ENCODE measurements at regions not wholly inside any gene's neighbourhood (a gene's known extent, or its start where the extent isn't known, plus 50 kb on each side); places are given as distances from the start of the nearest gene placed in this dataset.
"Not testable (repeated sequence)": the region's sequence is repeated elsewhere in the genome, so short reads cannot be mapped to it uniquely, and the experiment has no call there.

DNA sequence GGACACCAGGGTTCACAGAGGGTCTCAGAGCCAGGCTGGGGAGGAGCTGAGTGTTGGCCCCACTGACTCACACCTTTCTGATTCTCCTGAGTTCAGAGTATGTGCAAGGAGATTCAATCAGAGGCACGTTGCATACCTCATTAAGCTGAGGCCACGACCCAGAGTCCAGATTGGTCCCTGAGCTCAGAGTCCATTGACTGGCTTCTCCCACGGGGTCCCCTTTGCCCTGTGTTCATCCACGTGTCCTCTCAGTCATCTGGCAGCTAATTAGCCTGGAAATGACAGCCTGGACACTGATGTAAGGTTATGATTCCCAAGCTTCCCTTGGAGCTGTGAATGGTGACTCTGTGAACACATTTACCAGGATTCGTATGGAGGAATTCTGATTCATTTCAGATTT, 267.2 kb downstream of the SH3BP4 start:
- DNase-seq (ENCODE audit: low spot score) = no peak

DNA sequence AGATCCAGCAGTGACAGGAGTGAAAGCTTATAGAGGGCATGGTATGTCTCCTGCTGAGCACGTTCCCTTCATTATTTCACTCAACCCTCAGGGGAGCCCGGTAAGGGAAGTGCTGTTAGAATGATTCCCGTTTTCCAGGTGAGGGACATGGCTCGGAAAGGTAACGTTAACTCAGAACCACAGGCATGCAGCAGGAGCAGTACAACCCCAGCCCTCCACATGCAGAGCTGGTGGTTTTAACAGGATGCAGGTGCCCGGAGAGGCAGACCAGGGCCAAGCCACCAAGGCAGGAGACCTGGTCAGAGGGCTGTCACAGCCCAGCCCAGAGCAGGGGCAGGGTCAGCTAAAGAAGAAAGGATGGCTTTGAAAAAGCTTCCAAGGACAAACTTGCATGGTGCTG, 268.5 kb downstream of the SH3BP4 start:
- no peak for DNase-seq (ENCODE audit: low spot score)

DNA sequence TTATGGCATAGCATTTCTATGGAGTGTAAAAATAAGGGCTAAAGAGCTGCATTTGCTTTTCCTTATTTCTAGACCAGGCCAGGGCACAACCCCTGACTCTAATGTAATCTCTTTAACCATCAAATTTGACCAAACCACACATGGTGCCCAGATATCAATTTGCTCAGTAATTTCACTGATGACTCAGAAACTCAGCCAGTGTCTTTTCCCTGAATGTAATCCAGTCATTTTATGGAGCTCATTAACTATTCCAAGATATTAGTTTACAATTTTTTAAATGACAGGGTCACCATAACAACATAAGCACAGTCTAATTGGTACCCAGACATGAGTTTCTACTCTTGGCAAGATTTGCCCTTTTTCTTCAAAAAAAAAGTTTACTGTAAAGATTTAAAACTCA, 270.8 kb upstream of the AGAP1 start:
- DNase-seq (ENCODE audit: low spot score) = no peak

DNA sequence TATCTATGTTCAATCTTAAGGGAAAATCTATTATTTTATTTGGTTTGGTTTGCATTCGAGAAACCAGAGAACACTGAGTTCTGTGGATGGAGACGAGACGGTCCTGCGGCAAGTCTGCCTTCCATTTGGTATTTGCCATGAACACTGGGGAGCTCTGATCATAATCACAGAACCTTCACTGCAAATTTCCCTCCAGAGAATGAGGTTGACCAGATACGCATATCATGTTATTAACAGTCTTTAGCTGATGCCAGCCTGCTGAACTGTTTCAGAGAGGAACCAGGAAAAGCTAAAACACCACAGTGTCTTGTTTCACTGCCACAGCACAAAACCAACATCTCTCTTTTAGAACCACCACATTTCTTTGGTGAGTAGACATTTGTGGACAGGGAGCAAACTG, 269.4 kb upstream of the AGAP1 start:
- DNase-seq (ENCODE audit: low spot score) = no peak

DNA sequence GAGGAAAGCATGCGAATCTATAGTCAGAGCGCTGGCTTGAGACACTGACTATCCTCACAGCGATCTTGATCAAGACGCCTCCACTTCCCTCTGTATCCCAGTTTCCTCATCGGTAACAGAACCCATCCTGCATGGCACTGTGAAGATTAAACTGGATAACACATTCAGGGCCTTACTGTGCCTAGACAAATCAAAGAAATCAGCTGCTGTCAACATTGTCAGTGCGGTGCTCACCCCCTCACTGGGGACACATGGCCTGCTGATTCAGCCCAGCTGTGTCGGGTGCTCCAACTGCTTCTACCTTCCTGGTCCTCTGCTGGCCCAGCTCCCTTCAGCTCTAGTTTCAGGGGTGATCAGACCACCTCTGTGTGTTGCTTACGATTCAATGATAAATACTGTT, 268.6 kb upstream of the AGAP1 start:
- DNase-seq (ENCODE audit: low spot score) = no peak

DNA sequence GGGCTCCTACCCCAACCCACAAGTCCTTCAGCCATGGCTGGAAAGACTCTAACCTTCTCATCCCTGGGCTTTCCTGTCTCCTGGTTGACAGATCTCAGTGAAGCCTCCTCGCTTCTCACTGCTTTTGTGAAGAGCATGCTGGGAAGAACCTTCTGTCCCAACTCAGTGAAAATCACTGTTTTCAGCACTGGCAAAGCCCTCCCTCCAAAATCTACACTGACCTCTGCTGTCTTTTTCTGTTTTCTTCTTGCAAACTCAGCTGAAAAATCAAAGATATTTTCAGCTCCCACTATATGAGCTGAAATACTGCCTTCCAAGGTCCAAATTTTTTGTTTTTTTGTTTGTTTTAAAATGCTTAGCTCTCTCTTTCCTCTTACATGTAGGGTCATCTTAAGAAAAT, 266.3 kb upstream of the AGAP1 start:
- DNase-seq (ENCODE audit: low spot score) = peak; percentile 42

DNA sequence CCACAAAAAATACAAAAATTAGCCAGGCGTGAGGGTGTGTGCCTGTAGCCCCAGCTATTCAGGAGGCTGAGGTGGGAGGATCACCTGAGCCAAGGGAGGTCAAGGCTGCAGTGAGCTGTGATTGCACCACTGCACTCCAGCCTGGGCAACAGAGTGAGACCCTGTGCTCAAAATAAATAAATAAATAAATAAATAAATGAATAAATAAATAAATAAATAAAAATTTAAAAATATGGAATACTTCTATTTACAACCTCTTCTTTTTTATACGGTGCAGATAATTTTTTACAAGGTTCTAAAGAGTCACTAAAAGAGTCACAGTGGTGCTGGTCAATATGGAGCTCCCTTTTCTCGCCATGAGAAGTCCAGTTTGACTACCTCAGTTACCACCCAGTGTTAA, 265.4 kb upstream of the AGAP1 start:
- not testable (repeated sequence) for DNase-seq (ENCODE audit: low spot score)

DNA sequence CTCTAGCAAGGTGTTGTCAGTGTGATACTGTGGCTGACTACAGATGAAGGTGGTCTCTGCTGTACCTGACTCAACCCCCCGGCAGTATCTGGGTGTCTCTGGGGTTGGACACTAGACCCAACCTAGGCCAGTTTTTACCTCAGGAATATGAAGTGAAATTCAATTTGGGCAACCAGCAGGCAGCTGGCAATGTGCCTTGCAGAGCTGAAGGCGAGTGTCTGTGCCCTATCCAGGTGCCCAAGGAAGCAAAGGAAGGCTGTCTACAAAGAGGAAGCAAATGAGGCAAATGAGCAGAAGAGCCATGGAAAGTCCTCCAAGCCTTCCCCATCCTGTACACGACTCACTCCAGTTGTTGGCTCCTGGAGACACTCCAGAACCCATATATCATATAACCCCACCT, 264.6 kb upstream of the AGAP1 start:
- no peak for DNase-seq (ENCODE audit: low spot score)

DNA sequence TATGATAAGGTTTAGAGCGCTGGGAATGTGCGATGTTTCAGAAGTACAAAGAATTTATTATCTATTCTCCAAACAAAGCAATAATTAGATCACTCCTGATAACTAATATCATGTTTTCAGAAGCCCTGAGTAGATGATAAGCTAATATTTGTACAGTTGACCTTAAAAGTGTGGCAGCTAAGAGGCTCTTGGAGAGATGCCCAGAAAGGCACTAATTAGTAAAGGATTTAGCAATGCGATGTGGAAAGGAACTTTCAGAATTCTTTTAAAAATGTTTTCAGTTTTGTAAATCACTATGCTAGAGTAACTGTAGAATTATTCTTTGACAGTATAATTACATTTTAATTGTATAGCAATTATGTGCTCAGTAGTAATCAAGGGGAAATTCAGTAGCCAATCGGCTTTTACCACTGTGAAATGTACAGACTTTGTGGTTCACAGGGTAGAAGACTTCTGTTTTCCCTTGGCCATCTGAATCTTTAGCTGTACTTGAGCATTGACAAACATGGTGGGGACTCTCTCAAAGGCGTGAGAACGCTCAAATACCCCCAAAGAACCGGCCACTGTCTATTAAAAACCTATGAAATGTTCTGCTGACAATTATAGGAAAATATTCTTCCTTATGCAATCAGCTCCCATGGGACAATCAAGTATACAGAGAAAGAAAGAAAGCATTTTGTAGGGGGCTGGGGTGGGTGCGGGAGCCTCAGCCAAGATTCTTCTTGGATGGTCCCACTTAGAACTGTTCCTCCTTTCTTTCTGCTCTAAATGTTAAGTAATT, 262.8 kb upstream of the AGAP1 start:
- DNase-seq (ENCODE audit: low spot score) = no peak

DNA sequence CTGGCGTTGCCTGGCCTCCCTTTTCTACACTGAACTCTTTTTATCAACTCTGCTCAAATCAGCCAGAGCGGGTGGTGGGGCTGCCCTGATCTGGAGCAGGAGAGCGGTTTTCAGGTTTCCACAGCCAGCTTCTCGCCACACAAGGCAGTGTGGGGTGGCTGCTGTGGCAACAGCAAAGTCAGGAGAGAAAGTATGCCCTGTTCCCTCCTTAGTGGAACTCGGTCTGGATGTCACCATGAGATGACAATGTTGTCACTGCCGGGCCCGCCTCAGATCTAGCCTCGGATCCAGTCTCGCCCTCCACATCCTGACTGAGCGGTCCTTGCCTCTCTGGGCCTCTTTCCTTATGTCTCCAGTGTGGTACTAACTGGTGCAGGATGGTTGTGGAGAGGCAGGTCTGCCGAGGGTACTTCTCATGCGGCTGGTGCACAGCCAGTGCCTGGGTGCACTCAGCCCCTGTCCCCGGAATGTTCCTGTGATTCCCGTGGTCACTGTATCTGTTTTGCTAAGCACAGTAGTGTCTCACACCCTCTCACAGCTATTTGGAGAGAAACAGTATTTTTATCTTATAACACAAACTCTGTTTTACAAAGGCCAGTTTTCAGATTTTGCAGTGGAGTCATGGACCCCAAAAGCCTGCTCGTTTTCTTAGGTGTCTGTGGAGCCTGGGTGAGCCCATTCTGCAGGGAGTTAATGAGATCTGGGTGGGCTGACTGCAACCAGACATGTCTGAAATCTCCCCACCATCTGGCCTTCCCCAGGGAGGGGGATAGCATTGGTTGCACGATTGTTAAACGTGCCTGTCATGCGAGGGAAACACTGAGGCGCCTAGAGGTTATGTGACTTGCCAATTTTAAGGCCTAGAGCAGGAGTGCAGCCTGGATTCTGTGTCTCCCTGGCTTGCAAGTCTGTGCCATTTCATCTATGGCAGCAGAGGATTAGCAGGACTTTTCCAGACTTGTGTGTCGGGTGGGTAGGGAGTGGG, 261.1 kb upstream of the AGAP1 start:
- DNase-seq (ENCODE audit: low spot score) = no peak

DNA sequence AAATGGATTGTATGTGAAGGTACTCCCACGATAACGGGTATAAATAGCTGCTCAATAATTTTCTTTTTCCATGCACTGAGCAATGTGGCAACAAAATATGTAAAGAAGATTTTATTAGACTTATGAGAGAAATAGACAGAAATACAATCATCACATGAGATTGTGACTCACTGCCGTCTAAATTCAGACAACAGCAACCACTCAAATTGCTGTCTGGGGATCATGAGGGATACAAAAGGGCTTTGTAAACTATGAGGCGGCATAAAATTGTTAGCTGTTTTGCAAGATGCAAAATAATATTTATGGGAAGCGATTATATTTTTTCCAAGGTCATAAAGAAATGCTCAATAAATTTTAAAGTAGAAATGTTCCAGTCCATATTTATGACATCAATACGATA, 259.1 kb upstream of the AGAP1 start:
- DNase-seq (ENCODE audit: low spot score) = peak; percentile 75

DNA sequence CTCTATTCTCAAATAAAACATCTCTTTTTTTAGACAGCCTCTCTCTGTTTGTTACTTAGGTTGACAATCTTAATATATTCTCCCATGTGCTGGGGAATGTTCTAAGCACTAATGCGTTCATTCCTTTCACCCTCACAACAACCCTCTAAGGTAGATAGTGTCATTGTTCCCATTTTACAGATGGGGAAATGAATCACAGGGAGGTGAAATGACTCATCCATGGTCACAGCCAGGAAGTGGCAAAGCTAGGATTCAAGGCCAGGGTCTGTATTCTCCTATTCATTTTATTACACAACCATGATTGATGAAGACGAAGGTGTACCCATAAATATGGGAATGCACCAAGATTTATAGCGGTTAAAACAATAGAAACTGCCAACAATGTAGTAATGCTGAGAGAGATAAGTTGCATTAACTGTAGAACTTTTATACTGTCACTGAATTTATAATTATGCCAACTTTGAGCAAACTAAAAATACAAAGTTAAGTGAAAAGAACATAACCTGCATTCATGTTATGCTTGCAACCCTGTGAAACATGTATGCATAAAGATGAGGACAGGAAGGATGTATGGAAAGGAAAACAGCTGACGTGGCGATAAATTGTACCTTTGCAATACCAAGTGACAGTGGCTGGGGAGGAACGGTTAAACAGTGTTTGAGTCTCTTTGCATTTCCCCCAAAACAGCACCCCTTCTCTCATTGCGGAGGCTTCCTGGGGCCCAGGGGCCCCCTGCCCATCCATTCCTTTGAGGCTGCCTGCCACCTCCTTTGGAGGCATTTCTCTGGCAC, 257.7 kb upstream of the AGAP1 start:
- no peak for DNase-seq (ENCODE audit: low spot score)

DNA sequence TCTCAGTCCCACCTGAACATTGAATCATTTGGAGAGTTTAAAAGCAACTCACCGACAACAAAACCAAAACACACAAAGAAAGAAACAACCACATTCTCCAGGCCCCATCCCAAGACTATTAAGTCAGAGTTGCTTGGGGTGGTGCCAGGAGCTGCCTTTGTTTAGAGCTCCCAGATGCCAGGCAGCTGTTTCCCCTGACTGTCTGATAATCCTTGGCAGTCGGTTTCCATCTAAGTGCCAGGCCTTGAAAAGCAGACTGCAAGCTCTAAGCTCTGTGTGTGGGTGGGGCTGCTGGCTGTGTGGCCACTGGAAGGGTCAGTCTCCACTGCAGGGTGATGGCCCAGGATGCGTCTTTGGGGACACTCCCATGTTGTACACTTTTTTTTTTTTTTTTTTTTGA, 255.3 kb upstream of the AGAP1 start:
- DNase-seq (ENCODE audit: low spot score) = peak; percentile 89

DNA sequence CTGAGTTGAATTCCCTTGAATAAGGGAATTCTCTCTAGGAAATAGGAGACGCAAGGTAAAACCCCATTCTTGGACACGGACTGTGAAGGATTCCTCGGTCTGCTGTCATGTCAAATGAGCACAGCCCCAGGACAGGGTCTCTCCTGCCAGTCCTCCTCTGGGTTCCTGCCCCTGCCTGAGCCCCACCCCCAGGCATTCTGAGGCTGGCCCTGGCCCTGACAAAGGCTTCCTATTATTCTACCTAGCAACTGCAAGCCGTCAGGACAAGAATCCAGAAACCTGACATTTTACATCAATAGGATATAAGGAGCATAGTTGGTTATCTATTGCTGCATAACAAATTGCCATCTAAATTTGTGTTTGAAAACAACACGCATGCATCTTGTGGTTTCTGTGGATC, 253.3 kb upstream of the AGAP1 start:
- DNase-seq (ENCODE audit: low spot score) = no peak

DNA sequence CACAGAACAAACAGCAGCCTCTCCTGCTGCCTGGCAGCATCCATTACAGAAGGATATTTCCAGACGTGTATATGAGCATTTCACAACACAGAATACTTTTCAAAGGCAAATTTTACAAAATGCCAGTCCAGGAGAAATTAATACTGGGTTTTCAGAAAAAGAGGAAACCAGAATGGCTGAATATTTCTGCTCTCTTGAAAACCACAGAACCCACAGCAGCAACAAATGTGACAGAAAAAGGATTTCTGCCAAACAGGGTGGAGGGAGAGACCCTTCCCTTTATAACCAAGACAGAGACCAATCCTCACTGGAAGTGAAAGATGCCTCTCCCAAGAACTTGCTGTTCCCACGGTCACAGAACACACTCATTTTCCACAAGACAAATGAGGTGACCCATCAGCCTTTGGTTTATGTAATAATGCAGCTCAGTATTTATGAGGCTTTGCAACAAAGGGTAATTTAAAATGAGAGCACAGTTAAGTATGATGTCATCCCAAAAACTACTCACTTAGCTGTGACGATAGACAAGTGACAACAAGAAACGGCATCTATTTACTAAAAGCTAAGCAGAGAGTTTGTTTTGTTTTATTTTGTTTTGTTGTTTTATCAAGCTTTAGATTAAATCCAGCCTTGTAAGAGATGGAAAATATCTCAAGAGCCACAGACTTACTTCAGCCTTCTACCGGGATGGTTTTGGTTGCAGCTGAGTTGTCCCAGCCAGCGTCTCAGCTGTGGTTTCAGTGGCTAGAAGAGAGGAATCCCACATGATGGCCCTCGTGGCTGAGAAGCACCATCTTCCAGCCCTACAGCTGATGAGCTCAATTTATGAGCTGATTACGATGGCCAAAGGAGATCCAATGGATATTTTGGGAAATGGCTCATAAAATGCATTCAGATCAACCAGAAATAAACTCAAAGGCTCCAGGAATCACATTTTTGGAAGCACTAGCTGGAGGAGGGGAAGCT, 249.3 kb upstream of the AGAP1 start:
- DNase-seq (ENCODE audit: low spot score) = no peak

DNA sequence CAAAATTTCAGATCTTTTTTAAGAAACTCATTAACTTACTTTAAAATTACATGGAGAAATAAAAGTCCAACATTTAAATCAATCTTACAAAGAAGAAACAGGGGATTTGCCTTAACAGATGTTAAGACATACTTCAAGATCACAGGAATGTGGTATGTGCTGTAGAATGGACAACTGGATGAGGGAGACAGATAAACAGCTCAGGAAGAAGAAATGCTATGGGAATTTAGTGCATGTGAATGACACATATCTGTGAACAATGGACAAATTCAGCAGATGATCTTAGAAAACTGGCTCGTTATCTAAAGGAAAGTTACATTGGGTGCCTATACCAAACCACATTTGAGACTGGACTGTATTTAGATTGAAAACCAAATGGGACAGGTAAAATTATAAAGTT, 246.8 kb upstream of the AGAP1 start:
- DNase-seq (ENCODE audit: low spot score) = no peak

DNA sequence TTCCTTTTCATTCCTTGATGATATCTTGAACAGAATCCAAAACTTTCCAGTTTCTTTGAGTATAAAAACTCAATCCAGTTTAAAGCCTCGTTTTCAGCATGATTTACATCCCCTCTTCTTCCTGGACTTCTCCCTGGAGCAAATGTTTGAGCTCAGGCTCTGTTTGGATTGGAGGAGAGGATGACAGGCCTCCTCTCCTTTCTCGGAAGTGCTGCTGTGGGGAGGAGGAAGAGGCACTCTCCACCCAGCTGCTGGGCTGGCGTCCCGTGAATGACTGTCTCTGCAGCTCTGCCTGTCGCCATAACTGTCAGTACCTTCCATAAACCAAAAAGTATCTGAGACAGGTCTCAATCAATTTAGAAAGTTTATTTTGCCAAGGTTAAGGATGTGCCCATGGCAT, 238.2 kb upstream of the AGAP1 start:
- DNase-seq (ENCODE audit: low spot score) = no peak

DNA sequence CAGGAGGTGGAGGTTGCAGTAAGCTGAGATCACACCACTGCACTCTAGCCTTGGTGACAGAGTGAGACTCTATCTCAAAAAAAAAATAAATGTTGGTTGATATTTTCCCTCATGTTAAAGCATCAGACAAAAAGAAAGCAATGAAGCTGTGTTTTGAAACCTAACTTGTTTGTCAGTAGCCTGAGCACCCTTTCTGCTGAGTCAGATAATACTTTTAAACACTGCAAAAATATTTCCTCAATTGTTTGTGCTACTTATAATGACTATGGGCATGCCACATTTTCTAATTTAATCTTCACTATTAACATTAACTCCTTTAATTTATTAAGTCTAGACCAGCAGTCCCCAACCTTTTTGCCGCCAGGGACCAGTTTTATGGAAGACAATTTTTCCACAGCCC, 236.3 kb upstream of the AGAP1 start:
- no peak for DNase-seq (ENCODE audit: low spot score)

DNA sequence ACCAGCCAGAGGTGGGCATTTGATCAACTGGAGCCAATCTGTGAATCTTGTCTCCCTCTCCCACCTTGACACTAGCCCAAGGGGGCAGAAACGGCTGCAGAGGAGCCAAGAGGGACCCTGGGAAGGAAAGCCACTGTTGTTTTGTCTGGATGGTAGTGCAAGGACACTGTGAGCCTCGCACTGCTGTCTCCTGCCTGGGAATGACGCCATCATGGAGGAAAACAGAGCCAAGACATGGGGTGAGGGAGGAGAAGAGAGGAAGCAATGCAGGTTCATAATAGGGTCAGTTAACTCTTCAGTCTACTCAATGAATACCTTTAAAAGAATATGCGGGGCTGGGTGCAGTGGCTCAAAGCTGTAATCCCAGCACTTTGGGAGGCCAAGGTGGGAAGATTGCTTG, 231.1 kb upstream of the AGAP1 start:
- peak; percentile 50 for DNase-seq (ENCODE audit: low spot score)

DNA sequence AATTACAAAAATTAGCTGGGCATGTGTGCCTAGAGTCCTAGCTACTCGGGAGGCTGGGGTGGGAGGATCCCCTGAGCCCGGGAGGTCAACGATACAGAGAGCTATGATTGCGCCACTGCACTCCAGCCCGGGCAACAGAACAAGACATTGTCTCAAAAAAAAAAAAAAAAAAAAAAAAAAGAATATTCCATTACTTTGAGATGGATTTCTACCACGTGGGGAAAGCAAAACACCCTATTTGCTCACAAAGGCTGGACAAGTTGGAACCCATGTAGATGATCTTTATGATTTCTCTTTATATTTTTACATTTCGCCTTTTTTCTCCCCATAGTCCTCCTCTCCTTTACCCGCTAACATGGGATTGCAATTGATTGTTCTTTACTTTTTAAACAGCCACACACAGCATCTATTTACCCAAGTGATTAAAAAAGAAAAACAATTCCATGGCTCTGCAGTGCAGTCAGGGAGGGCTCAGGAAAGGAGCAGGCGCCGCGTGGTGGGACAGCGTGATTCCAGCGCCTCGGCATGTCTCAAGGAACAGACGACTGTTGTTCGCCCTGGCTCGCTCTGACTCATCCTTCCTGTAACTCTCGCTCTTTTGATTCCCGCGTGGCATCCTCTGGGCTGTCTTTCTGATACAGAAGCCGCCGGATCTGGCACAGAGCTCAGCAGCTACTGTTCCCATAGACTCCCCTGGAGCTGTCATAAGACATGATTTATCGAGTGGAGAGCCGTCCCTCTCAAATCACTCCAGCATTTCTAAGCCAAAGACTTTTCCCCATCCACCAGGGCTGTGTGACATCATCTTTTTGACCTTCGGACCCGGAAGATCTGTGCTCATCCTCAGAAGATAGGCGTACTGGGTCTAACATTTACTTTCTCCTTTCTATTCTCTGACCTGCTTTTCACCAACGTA, 230.4 kb upstream of the AGAP1 start:
- peak; percentile 95 for DNase-seq (ENCODE audit: low spot score)
